ENCODE measurements at regions not wholly inside any gene's neighbourhood (a gene's known extent, or its start where the extent isn't known, plus 50 kb on each side); places are given as distances from the start of the nearest gene placed in this dataset.

GRCh38 chr11:128290106-128290840 is 297.1 kb downstream of the ETS1 start:
- no peaks in the 10 kb centered on the region for H4K20me1 ChIP-seq (ENCODE audit: insufficient read depth, low read length)
- in situ Hi-C loops (cut with MboI; ENCODE audit: low sequenced_read_pairs) (loop anchor here (5.0 kb wide), 1 partner anchor 167 kb away; no protein-coding TSS in a partner anchor), intact Hi-C loops (cut with micrococcal nuclease) (loop anchor here (1.0 to 5.0 kb wide), 6 partner anchors 118 to 541 kb away; no protein-coding TSS in a partner anchor), dilution Hi-C loops (cut with HindIII; ENCODE audit: low sequenced_read_pairs, unreplicated experiment) (no loop called here)
- no peak overlapping the region for H4K5ac ChIP-seq (ENCODE audit: low read depth, low read length)
- peaks cover 3% of the 10 kb centered on the region; the same call in 1 of the 2 replicates for H3K9me1 ChIP-seq (ENCODE audit: insufficient read depth, low read length)
- 0 out of 2 replicates have a peak overlapping the region, but pooled peaks have one; percentile 72 for H2BK20ac ChIP-seq (ENCODE audit: low read depth, low read length)
- no TSS peak for BruUV-seq (replicated peaks)
- H3K9ac ChIP-seq (ENCODE audit: low read depth, low read length): no peak overlapping the region
- no peak overlapping the region for H2BK5ac ChIP-seq (ENCODE audit: low read depth, low read length, poor library complexity, severe bottlenecking)
- H3K4me2 ChIP-seq (ENCODE audit: low read depth, low read length): peak overlapping the region; percentile 24; the same call in 1 of the 2 replicates
- peak overlapping the region; percentile 28 for H2AFZ ChIP-seq (replicated peaks; ENCODE audit: low read length, poor library complexity)
- no peak overlapping the region for H3K23ac ChIP-seq (ENCODE audit: low read depth, low read length)
- POLR2A ChIA-PET (ENCODE audit: unreplicated experiment): no interaction called here
- H3K4ac ChIP-seq (ENCODE audit: low read depth, low read length): peak overlapping the region; percentile 73
- peak overlapping the region in 1 of 2 experiments; percentile 42; a peak in 1 of 4 replicates for H4K8ac ChIP-seq (ENCODE audit: low read depth in 2 of 2, low read length in 2 of 2)
- H3K4me1 ChIP-seq (ENCODE audit: control insufficient read depth, insufficient read depth, low read length): peaks cover 14% of the 10 kb centered on the region
- CTCF ChIA-PET: interaction anchor here (0.6 to 1.5 kb wide), 9 partner anchors 74 to 431 kb away, joined by 3 to 9 read pairs (median 4); no protein-coding TSS in a partner anchor
- no peak overlapping the region for H3K4me3 ChIP-seq (ENCODE audit: insufficient read depth, low read depth, low read length)
- no peaks in the 10 kb centered on the region for H3K36me3 ChIP-seq (ENCODE audit: control insufficient read depth, insufficient read depth, low read length)
- H3K79me1 ChIP-seq (ENCODE audit: low read depth in 1 of 2, low read length in 2 of 2): no peaks in the 10 kb centered on the region
- H3K56ac ChIP-seq (ENCODE audit: extremely low read depth, insufficient read depth, low read length): no peak overlapping the region
- WGBS, 2 experiments (ENCODE audit: extremely low coverage in 2 of 2, insufficient read length in 1 of 2): 28% methylated on average over 4 of the region's 16 CpGs; no CpG with 5 or more reads in 1 of the 2 experiments
- peak overlapping the region; percentile 63 for H2AK9ac ChIP-seq (replicated peaks; ENCODE audit: low read depth, low read length, poor library complexity)
- peak overlapping the region; percentile 10; the same call in 2 of the 3 replicates for H2BK15ac ChIP-seq (ENCODE audit: low read depth, low read length)
- no peaks in the 10 kb centered on the region for H3K9me3 ChIP-seq (ENCODE audit: control insufficient read depth, insufficient read depth, low read length)
- ATAC-seq (ENCODE audit: low read depth) (peak; percentile 95), DNase-seq (peak; percentile 95)
- H3K14ac ChIP-seq (replicated peaks; ENCODE audit: low read depth, low read length): peak overlapping the region; percentile 64
- H4K91ac ChIP-seq (ENCODE audit: insufficient read depth, low read depth, low read length): 0 out of 2 replicates have a peak overlapping the region, but pooled peaks have one; percentile 33
- peak overlapping the region; percentile 32; the same call in 1 of the 2 replicates for H2AK5ac ChIP-seq (ENCODE audit: low read depth, low read length)
- no peak overlapping the region for H3K27ac ChIP-seq (ENCODE audit: insufficient read depth, low read length)
- H3K18ac ChIP-seq (ENCODE audit: low read depth, low read length): peak overlapping the region; percentile 24; the same call in 1 of the 2 replicates
- peaks cover 1% of the 10 kb centered on the region; the same call in 1 of the 2 replicates for H3K27me3 ChIP-seq (ENCODE audit: control insufficient read depth, insufficient read depth, low read length)
- H2BK120ac ChIP-seq (ENCODE audit: low read depth, low read length): peak overlapping the region; percentile 72
- no peak for TF ChIP-seq RFX5 (IDR thresholded peaks at IDR 0.05; ENCODE audit: low read depth, low read length)
- TF ChIP-seq CEBPB (IDR thresholded peaks at IDR 0.05; ENCODE audit: low read depth, low read length): no peak
- TF ChIP-seq, protein P1, sequence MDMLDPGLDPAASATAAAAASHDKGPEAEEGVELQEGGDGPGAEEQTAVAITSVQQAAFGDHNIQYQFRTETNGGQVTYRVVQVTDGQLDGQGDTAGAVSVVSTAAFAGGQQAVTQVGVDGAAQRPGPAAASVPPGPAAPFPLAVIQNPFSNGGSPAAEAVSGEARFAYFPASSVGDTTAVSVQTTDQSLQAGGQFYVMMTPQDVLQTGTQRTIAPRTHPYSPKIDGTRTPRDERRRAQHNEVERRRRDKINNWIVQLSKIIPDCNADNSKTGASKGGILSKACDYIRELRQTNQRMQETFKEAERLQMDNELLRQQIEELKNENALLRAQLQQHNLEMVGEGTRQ (IDR thresholded peaks at IDR 0.05; ENCODE audit: low read depth, low read length): no peak
- no peak for TF ChIP-seq ELK1 (IDR thresholded peaks at IDR 0.05; ENCODE audit: borderline replicate concordance, low read depth, low read length)
- peak; percentile 98 for TF ChIP-seq SMC3 (IDR thresholded peaks at IDR 0.05; ENCODE audit: low read depth, low read length)
- TF ChIP-seq NFE2L2 (IDR thresholded peaks at IDR 0.05; ENCODE audit: low read depth, low read length): no peak
- no peak for TF ChIP-seq MAZ (IDR thresholded peaks at IDR 0.05; ENCODE audit: borderline replicate concordance, low read depth, low read length)
- TF ChIP-seq MAFK (IDR thresholded peaks at IDR 0.05; ENCODE audit: low read depth, low read length): peak; percentile 49; the same call in 1 of the 2 replicates
- no peak for TF ChIP-seq FOS (IDR thresholded peaks at IDR 0.05; ENCODE audit: low read depth, low read length)
- no peak for TF ChIP-seq MXI1 (IDR thresholded peaks at IDR 0.05; ENCODE audit: borderline replicate concordance, low read depth, low read length)
- TF ChIP-seq, protein P2, sequence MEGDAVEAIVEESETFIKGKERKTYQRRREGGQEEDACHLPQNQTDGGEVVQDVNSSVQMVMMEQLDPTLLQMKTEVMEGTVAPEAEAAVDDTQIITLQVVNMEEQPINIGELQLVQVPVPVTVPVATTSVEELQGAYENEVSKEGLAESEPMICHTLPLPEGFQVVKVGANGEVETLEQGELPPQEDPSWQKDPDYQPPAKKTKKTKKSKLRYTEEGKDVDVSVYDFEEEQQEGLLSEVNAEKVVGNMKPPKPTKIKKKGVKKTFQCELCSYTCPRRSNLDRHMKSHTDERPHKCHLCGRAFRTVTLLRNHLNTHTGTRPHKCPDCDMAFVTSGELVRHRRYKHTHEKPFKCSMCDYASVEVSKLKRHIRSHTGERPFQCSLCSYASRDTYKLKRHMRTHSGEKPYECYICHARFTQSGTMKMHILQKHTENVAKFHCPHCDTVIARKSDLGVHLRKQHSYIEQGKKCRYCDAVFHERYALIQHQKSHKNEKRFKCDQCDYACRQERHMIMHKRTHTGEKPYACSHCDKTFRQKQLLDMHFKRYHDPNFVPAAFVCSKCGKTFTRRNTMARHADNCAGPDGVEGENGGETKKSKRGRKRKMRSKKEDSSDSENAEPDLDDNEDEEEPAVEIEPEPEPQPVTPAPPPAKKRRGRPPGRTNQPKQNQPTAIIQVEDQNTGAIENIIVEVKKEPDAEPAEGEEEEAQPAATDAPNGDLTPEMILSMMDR (conservative IDR thresholded peaks at IDR 0.05; ENCODE audit: low read depth, low read length): peak; percentile 89
- 0 out of 2 replicates have a peak, but pooled peaks have one; percentile 11 for TF ChIP-seq BHLHE40 (IDR thresholded peaks at IDR 0.05; ENCODE audit: low read depth, low read length)
- no peak for TF ChIP-seq CHD1 (IDR thresholded peaks at IDR 0.05; ENCODE audit: low read depth, low read length)
